Right hindlimb (tissue), 1 donor: ENCODE measurements at regions not wholly inside any gene's neighbourhood (a gene's known extent, or its start where the extent isn't known, plus 50 kb on each side); places are given as distances from the start of the nearest gene placed in this dataset.
A peak's percentile ranks its signal among the peaks of the same experiment; 100 is the strongest.
"Not testable (repeated sequence)": the region's sequence is repeated elsewhere in the genome, so short reads cannot be mapped to it uniquely, and the experiment has no call there.

Source experiments
- DNase-seq: peaks from one replicate; pipeline ENCODE4 v3.0.0-alpha.2; 2018

DNA sequence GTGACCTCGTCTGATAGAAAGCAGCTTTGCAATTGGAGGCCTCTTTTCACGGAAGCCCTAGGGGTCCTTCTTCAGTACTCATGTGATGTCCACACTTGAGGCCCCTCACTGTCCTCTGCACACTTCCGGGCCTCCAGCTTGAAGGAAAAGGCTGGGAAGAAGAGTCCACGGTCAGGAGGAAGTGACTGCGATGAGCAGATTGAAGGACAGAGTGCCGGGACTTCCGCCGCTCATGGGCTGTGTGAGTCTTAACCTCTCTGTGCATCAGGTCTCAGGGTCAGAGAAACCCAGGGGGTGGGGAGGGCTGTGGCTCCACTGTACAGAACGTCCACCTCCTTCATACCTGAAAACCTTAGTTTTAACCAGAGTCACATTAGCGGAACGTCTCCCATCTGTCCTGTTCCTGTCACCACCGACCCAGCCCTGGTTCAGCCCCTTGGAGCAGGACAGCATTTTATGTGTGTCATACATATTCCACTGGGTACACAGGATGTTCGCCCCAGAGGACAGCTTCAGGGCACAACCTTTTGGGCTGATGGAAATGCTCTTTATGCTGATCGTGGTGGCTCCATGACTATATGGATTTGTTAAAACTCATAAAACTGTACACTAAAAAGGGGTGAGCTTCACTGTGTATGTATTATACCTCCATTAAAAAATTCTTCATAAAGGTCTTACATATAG, 51.0 kb upstream of the SORCS2 start:
- DNase-seq, result no peak

- no peak for DNase-seq
Measured at GRCh38 chr4:7140692-7141069, 51.7 kb upstream of the SORCS2 start.

DNA sequence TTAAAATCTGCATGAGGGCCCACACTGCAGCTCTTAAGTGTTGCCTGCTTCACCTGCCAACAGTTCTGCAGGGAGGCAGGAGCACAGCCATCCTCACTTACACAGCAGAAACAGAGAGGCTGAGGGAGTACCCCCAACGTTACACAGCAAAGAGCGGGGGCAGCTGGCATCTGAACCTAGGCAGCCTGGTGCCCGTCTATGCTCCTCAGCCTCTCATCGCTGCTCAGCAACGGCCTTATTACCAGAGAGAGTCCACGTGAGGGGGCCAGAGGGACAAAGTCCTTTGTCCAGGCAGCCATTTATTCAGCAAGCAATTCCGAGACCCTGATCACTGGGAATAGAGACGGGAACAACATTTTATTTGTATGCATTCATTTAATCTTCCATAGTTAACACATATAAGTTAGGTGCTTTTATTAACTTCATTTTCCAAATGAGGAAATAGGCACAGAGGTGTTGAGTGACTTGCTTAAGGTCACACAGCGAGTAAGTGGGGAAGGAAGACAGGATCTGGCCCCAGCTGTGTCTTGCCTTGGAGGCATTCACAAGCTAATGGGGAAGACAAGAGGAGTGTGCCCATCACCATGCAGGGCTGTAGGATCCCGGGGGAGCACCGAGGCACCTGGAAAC, 52.2 kb upstream of the SORCS2 start:
- DNase-seq, result no peak

GRCh38 chr4:7139167-7139982, 53.0 kb upstream of the SORCS2 start:
- no peak for DNase-seq

DNA sequence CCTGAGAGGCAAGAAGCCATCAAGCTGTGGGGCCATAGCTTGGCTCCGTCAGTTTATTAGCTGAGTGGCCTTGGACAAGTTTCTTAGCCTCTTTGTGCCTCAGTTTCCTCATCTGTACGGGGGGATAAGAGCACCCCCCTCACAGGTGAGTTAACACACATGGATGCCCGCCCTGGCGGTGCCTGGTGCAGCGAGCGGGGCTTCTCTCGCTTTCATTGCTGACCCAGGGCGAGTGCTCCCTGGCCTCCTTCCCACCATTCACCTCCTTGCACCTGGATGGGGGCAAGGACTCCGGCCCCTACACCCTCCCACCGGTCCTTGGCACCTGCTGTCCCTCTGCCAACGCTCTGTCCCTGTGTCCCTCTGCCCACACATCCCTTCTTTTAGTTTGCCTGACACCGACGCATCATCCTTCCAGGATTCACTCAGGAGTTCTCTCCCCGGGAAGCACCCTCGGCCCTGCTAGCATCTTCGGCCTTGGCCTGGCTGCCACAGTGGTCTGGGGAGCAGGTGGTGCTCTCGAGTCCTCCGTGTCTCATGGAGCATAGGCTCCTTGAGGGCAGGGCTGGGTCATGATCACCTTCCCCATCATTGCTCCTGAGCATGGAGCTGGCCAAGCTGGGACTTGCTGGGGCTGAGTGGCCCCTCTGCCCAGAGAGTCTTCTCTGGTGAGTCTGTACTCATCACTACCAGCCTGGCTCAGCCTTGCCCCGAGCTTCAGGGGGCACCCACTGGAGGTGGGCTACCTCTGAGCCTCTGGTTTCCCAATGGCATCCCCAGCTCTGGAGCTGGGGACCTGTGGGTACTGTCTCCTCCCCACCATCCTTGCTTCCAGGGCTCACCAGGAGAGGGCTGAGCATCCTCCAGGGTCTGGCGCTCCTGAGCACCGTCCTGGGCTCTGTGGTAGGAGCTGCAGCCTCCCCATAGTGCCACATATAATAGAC, 53.8 kb upstream of the SORCS2 start:
- DNase-seq, result no peak

DNA sequence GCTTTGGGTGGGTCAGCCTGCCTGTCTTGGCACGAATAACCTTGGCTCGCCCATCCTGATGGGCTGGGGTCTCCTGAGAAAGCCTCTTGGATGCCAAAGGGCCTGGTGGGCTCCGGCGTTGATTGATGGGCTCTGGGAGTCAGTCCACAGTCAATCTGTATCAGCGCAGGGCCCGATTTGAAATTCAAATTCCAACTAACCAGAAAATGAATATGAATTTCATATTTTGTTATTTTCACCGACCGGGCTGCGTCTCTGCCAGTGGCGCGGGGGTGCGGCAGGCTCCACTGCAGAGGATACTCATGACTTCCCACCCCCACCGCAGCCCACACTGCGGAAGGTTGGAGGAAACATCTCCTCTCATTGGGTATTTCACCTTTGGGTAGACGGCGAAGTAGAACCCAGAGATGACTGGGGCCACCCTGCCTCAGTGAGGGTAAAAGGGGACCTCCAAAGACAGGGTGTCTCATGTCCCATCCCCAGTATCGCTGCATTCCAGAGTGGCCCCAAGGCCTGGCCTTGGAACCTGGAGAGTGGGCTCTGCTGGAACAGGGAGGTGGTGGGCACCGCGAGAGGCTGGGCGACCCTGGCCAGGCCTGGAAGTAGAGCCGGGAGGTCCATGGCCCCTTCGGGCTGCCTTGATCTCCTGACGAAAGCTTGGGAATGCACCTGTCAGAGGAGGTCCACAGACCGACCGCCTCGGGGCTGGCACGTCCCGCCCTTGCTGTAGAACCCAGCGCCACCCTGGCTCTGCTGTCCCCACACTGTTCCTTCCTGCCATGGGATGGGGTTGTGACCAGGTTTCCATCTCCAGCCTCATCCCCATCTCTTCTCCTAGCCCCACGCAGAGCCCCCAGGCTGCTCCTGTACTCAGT, 54.8 kb upstream of the SORCS2 start:
- no peak for DNase-seq

GRCh38 chr4:7136351-7136750, 56.0 kb upstream of the SORCS2 start:
- DNase-seq, result no peak

DNA sequence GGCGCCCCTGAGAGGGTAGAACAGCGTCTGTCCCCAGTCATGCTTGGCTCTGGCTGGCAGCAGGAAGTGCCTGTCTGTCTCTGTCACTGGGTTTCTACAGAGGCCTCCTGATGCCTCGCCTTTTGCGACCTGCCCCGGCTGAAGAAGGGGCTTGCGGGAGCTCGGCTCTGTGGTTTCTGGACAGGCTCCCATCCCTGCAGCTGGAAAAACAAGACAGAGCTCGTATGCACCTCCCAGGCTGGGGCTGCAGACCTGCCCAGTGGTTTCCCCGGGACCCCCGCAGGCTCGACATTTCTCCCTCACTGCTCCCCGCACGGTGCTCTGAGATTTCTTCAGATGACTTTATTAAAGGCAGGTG, 57.0 kb upstream of the SORCS2 start:
- peak; percentile 77 for DNase-seq

DNA sequence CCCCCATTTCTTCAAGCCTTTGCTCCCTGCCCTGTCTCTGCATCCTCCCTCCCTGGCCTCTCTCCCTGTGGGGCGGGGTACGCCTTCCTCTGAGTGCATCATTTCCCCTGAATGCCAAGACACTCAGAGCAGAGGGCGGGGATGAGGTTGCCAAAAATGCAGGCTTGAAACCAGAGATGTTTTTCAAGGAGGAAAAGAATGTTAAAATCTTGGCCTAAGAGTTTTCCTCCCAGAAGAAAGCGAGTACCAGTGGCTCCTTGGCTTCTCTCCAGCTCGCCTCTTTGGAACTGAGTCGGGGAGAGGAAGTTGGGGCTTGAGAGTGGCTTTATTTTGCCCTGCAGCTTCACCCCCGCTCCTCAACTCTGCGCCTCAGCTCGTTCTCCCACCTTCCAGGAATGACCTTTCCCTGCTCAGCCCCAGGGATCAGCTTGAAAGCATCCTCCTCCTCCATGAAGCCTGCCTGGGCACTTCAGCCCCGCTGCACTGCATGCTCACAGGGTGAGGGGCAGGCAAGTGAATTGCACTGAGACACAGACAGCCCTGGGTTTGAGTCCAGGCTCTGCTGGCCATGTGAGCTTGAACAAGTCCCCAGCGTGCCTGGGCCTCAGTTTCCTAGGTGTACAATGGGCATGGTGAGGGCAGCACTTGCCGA, 57.5 kb upstream of the SORCS2 start:
- peak; percentile 91 for DNase-seq

DNA sequence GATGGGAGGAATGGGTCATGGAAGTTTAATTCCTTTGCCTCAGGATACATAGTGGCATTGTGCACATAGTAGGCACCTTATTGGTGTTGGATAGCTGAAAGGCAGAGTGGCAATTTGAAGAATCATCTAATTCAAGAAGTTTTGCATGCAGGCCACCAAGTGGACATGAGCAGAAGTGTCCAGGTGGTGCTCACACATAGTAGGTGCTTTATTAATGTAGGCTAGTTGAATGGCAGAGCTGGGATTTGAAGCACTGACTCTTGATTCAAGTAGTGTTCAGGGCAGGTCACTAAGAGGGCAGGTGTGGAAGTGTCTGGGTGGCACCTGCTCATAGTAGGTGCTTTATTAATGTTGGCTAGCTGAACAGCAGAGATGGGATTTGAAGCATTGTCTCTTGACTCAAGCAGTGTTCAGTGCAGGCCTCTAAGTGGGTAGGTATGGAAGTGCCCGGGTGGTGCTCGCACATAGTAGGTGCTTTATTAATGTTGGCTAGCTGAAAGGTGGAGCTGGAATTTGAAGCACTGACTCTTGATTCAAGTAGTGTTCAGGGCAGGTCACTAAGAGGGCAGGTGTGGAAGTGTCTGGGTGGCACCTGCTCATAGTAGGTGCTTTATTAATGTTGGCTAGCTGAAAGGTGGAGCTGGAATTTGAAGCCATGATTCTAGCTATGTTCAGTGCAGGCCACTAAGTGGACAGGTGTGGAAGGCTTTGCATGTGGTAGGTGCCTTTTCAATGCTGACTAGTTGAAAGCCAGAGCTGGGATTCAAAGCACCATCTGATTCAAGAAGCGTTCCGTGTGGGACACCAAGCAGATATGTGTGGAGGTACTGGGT, 58.3 kb upstream of the SORCS2 start:
- not testable (repeated sequence) for DNase-seq

GRCh38 chr4:7132730-7133582, 59.4 kb upstream of the SORCS2 start:
- DNase-seq, result no peak

DNA sequence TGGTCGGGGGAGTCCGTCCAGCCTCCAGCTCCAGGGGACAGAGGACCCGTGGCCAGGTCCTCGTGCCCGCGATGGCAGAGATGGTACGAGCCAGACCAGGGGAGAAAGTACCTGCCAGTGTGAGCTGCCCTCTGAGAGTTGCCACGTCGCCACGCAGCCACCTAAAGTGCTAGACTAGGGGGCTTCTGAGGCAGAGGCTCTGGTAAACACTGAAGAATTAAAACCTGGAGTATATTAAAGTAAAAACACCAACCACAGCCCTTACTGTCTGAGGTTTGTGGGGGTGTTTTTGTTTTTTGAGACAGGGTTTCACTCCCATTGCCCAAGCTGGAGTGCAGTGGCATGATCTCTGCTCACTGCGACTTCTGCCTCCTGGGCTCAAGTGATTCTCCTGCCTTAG, 60.1 kb upstream of the SORCS2 start:
- no peak for DNase-seq

GRCh38 chr4:7131498-7132031, 60.8 kb upstream of the SORCS2 start:
- no peak for DNase-seq

DNA sequence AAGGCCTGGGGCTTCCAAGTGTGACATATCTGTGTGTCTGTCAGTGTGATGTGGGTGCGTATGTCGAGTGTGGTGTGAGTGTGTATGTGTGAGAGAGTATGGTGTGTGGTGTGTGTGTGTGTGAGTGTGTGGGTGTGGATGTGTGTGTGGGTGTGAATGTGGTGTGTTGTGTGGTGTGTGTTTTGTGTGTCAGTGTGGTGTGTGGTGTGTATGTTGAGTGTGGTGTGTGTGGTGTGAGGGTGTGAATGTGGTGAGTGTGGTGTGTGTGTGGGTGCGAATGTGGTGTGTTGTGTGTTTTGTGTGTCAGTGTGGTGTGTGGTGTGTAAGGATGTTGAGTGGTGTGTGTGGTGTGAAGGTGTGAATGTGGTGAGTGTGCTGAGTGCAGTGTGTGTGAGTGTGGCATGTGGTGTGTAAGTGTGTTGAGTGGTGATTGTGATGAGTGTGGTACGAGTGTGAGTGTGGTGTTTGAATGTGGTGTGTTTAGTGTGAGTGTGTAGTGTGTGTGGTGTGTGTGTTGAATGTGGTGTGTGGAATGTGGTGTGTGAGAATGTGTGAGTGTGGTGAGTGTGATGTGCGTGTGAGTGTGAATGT, 61.6 kb upstream of the SORCS2 start:
- DNase-seq, result no peak

DNA sequence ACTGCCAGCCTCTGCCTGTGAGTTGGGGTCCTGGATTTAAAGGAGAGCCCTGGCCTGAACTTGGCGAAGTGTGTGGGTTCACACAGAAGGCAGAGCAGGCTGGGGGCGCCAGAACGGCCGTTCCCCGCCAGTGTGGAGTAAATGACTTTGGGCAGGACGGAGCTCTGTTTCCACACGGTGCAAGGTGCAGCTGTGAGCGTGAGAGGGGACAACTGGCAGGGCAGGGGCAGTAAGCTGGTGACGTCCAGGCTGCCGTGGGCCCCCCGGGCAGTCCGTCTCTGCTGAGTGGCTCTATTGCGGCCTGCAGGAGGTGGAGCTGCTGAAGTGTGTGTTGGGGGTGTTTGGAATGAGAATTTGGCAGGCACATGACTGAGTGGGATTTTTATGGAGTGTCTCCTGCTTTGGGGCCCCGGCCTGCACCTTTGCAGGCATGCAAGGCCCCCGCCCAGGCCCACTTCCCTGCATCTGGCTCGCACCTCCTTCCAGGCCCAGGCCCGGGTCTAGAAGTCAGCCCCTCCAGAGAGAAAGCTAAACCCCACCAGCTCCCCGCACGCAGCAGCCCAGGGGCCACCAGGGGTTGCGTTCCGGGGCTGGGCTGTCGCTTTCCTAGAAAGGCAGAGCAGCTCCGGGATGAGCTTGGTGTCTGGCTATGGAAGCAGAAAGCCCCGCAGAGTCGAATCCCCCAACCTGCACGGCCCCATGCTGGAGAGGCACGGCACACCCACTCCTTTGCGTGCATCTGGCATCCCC, 62.2 kb upstream of the GRPEL1 start:
- DNase-seq, result peak; percentile 59

- no peak for DNase-seq
Measured at GRCh38 chr4:7128644-7129043, 60.8 kb upstream of the GRPEL1 start.

GRCh38 chr4:7128234-7128633, 60.4 kb upstream of the GRPEL1 start:
- no peak for DNase-seq

DNA sequence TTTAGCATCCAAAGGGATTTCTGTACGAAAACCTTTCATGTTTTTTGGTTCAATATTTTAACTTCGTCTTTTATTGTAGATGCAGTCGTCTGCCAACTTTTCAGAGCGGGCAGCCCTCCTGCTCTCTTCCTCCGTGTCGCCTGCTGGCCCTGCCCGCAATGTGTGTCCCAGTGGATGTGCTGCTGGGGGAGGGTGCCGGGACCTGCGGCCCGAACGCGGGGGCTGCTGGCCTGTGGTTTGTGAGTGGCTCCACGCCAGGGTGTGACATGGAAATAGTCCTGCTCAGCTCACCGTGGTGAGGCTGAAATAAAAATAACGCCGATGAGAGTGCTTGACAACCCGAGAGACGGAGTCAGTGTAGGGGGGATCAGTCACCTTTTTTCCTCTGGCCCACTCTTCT, 59.7 kb upstream of the GRPEL1 start:
- DNase-seq, result peak; percentile 58
